Motor neuron (in vitro differentiated cells): ENCODE measurements at regions not wholly inside any gene's neighbourhood (a gene's known extent, or its start where the extent isn't known, plus 50 kb on each side); places are given as distances from the start of the nearest gene placed in this dataset.
A peak's percentile ranks its signal among the peaks of the same experiment; 100 is the strongest.

Source experiments
- ATAC-seq, 8 experiments: fragments of 200-7000 bp; cut with Tn5 transposase; replicated peaks in 6 of 8; 2 replicates each; pipeline ENCODE4 v1.8.0; 2021; ENCODE audit warnings: mild to moderate bottlenecking in 8 of 8, moderate library complexity in 8 of 8
- H3K27ac ChIP-seq, 2 donors: fragments of 250-450 bp; sonication (Bioruptor Pico); 2 replicates each; pipeline ENCODE4 v1.9.0; 2021; ENCODE audit warnings: antibody characterized with exemption in 2 of 2, mild to moderate bottlenecking in 2 of 2, moderate library complexity in 1 of 2
- H3K4me1 ChIP-seq, 2 donors: fragments of 250-450 bp; sonication (Bioruptor Pico); replicated peaks in 1 of 2; 2 replicates each; pipeline ENCODE4 v1.6.1; 2021; ENCODE audit warnings: antibody characterized with exemption in 2 of 2, mild to moderate bottlenecking in 2 of 2, moderate library complexity in 1 of 2
- H3K4me3 ChIP-seq, 5 donors: fragments of 250-450 bp; sonication (Bioruptor Pico); 2 replicates each; pipeline ENCODE4 v1.9.0; 2021; ENCODE audit warnings: antibody characterized with exemption in 5 of 5, mild to moderate bottlenecking in 5 of 5, moderate library complexity in 4 of 5
- WGBS, 10 experiments: fragments of 450-650 bp; shearing (Covaris generic); methylation state at CpG; one replicate each; pipeline ENCODE4 v1.0.0; 2022; 5-methylcytosine and 5-hydroxymethylcytosine counted together
- in situ Hi-C, 9 experiments: fragments of 400-800 bp; cut with MboI; loops; one replicate each; pipeline ENCODE4 v1.15.0; 2021; ENCODE audit warnings: low sequenced_read_pairs in 9 of 9, low pct_unique_long_range_greater_than_20kb in 2 of 9; ENCODE audit not compliant: unreplicated experiment in 9 of 9

- ATAC-seq = peak in 4 of 8 experiments; percentile 29 to 99 (median 76)
- WGBS, 10 experiments = 0 to 90% (median 42%) methylated on average over 1 to 9 of the region's 9 CpGs; no CpG with 5 or more reads in 2 of the 10 experiments
- in situ Hi-C loops = loop anchor here in 2 of 9 experiments (25.0 kb wide), 2 partner anchors 1053 to 1628 kb away; partner anchors contain the start of genes PTGR3 (in 1 of the 2) and TSHZ1 (in 1 of the 2)
- H3K4me3 ChIP-seq = no peak overlapping the region
- no peak overlapping the region for H3K27ac ChIP-seq
- peaks cover 48 to 53% of the 10 kb centered on the region in 2 donors for H3K4me1 ChIP-seq
Measured at GRCh38 chr18:76265497-76266235, 229.4 kb downstream of the ZNF516 start.

GRCh38 chr18:76264876-76265250, 230.2 kb downstream of the ZNF516 start:
- in situ Hi-C loops = loop anchor here in 2 of 9 experiments (25.0 kb wide), 2 partner anchors 1053 to 1628 kb away; partner anchors contain the start of genes PTGR3 (in 1 of the 2) and TSHZ1 (in 1 of the 2)
- WGBS, 10 experiments = 18 to 100% (median 80%) methylated on average over 1 to 5 of the region's 10 CpGs; no CpG with 5 or more reads in 5 of the 10 experiments
- Histone ChIP-seq H3K27ac (no peak overlapping the region), H3K4me3 (no peak overlapping the region), H3K4me1 (peaks cover 48 to 61% of the 10 kb centered on the region in 2 donors)
- no peak for ATAC-seq

GRCh38 chr18:76264198-76264875, 230.7 kb downstream of the ZNF516 start:
- H3K4me3 ChIP-seq = no peak overlapping the region
- no peak overlapping the region for H3K27ac ChIP-seq
- peak in 1 of 8 experiments; percentile 52 for ATAC-seq
- 38 to 75% (median 59%) methylated on average over 3 to 18 of the region's 18 CpGs; no CpG with 5 or more reads in 2 of the 10 experiments for WGBS, 10 experiments
- in situ Hi-C loops = loop anchor here in 2 of 9 experiments (25.0 kb wide), 2 partner anchors 1052 to 1627 kb away; partner anchors contain the start of genes PTGR3 (in 1 of the 2) and TSHZ1 (in 1 of the 2)
- peaks cover 53 to 66% of the 10 kb centered on the region in 2 donors for H3K4me1 ChIP-seq

GRCh38 chr18:76263046-76264005, 231.7 kb downstream of the ZNF516 start:
- peak in 5 of 8 experiments; percentile 20 to 59 (median 56) for ATAC-seq
- no peak overlapping the region for H3K4me3 ChIP-seq
- in situ Hi-C loops = loop anchor here in 2 of 9 experiments (25.0 kb wide), 2 partner anchors 1051 to 1626 kb away; partner anchors contain the start of genes PTGR3 (in 1 of the 2) and TSHZ1 (in 1 of the 2)
- H3K4me1 ChIP-seq = peaks cover 61 to 76% of the 10 kb centered on the region in 2 donors
- H3K27ac ChIP-seq = peak overlapping the region; percentile 32 to 59
- 0 to 37% (median 12%) methylated on average over 2 to 13 of the region's 18 CpGs; no CpG with 5 or more reads in 1 of the 10 experiments for WGBS, 10 experiments

GRCh38 chr18:76260941-76261472, 234.0 kb downstream of the ZNF516 start:
- Histone ChIP-seq H3K4me3 (no peak overlapping the region), H3K4me1 (peaks cover 71 to 96% of the 10 kb centered on the region in 2 donors), H3K27ac (peak overlapping the region in 1 of 2 donors; percentile 64)
- 13 to 100% (median 40%) methylated on average over 1 to 12 of the region's 16 CpGs; no CpG with 5 or more reads in 1 of the 10 experiments for WGBS, 10 experiments
- peak in 5 of 8 experiments; percentile 60 to 77 (median 72) for ATAC-seq
- in situ Hi-C loops = loop anchor here in 2 of 9 experiments (25.0 kb wide), 2 partner anchors 1049 to 1624 kb away; partner anchors contain the start of genes PTGR3 (in 1 of the 2) and TSHZ1 (in 1 of the 2)

GRCh38 chr18:76259711-76260110, 235.3 kb downstream of the ZNF516 start:
- Histone ChIP-seq H3K27ac (no peak overlapping the region), H3K4me3 (no peak overlapping the region), H3K4me1 (peaks cover 68 to 92% of the 10 kb centered on the region in 2 donors)
- 44 to 89% (median 76%) methylated on average over 2 to 7 of the region's 11 CpGs; no CpG with 5 or more reads in 5 of the 10 experiments for WGBS, 10 experiments
- ATAC-seq = no peak
- in situ Hi-C loops = loop anchor here in 3 of 9 experiments (10.0 to 25.0 kb wide), 3 partner anchors 1047 to 1622 kb away; partner anchors contain the start of genes PTGR3 (in 1 of the 3) and TSHZ1 (in 1 of the 3)

- peaks cover 62 to 86% of the 10 kb centered on the region in 2 donors for H3K4me1 ChIP-seq
- peak overlapping the region in 1 of 2 donors; percentile 37 for H3K27ac ChIP-seq
- no peak overlapping the region for H3K4me3 ChIP-seq
- peak in 6 of 8 experiments; percentile 6 to 44 (median 40) for ATAC-seq
- 17 to 40% (median 30%) methylated on average over 1 to 3 of the region's 10 CpGs; no CpG with 5 or more reads in 6 of the 10 experiments for WGBS, 10 experiments
- in situ Hi-C loops = loop anchor here in 3 of 9 experiments (10.0 to 25.0 kb wide), 3 partner anchors 1047 to 1622 kb away; partner anchors contain the start of genes PTGR3 (in 1 of the 3) and TSHZ1 (in 1 of the 3)
Measured at GRCh38 chr18:76259096-76259495, 235.9 kb downstream of the ZNF516 start.

- WGBS, 10 experiments = 0 to 74% (median 37%) methylated on average over 1 to 2 of the region's 2 CpGs; no CpG with 5 or more reads in 2 of the 10 experiments
- in situ Hi-C loops = loop anchor here in 3 of 9 experiments (10.0 to 25.0 kb wide), 3 partner anchors 1046 to 1621 kb away; partner anchors contain the start of genes PTGR3 (in 1 of the 3) and TSHZ1 (in 1 of the 3)
- H3K27ac ChIP-seq = no peak overlapping the region
Measured at GRCh38 chr18:76258209-76258608, 236.8 kb downstream of the ZNF516 start.

GRCh38 chr18:76255070-76255683, 239.9 kb downstream of the ZNF516 start:
- H3K4me1 ChIP-seq = peaks cover 28 to 53% of the 10 kb centered on the region in 2 donors
- ATAC-seq = no peak
- no peak overlapping the region for H3K4me3 ChIP-seq
- WGBS, 10 experiments = 40 to 100% (median 91%) methylated on average over 1 to 22 of the region's 23 CpGs
- in situ Hi-C loops = loop anchor here in 3 of 9 experiments (10.0 to 25.0 kb wide), 3 partner anchors 1043 to 1618 kb away; partner anchors contain the start of genes PTGR3 (in 1 of the 3) and TSHZ1 (in 1 of the 3)
- H3K27ac ChIP-seq = no peak overlapping the region

More at GRCh38 chr18:76258209-76258608, 236.8 kb downstream of the ZNF516 start:
- ATAC-seq = no peak
- no peak overlapping the region for H3K4me3 ChIP-seq
- peaks cover 53 to 77% of the 10 kb centered on the region in 2 donors for H3K4me1 ChIP-seq

GRCh38 chr18:76252880-76253279, 242.2 kb downstream of the ZNF516 start:
- WGBS, 10 experiments = 0 to 60% (median 32%) methylated on average over 2 to 3 of the region's 3 CpGs
- H3K27ac ChIP-seq = no peak overlapping the region

More at GRCh38 chr18:76252880-76253279, 242.2 kb downstream of the ZNF516 start:
- in situ Hi-C loops = loop anchor here in 3 of 9 experiments (10.0 to 25.0 kb wide), 3 partner anchors 1041 to 1616 kb away; partner anchors contain the start of genes PTGR3 (in 1 of the 3) and TSHZ1 (in 1 of the 3)
- H3K4me3 ChIP-seq = no peak overlapping the region
- peak in 1 of 8 experiments; percentile 17 for ATAC-seq
- peaks cover 12 to 30% of the 10 kb centered on the region in 2 donors for H3K4me1 ChIP-seq
